HepG2 (cell line): ENCODE measurements at regions not wholly inside any gene's neighbourhood (a gene's known extent, or its start where the extent isn't known, plus 50 kb on each side); places are given as distances from the start of the nearest gene placed in this dataset.

Experiments used
- ATAC-seq: fragments of 200-7000 bp; cut with Tn5 transposase; 3 replicates; pipeline ENCODE4 v1.9.1; 2020; ENCODE audit warnings: mild to moderate bottlenecking, moderate library complexity
- BruUV-seq: library from RNA; stranded (reverse); fragments of 400-500 nt; replicated peaks from 2 replicates; lab custom pipeline; 2021; lab: Mats Ljungman, UMichigan
- CTCF ChIA-PET: fragments of 300-600 bp; formaldehyde crosslinking; extraction: SDS; loops from one replicate; lab custom pipeline; 2021; ENCODE audit warnings: low total read pairs, inconsistent platforms, low intra/inter-chr PET ratio; lab: Yijun Ruan, JAX
- POLR2A ChIA-PET: fragments of 350-600 bp; sonication (Branson Sonifier 250); formaldehyde crosslinking; loops from one replicate; lab custom pipeline; 2020; ENCODE audit warnings: antibody characterized with exemption, inconsistent platforms; lab: Yijun Ruan, JAX
- DNase-seq: peaks from one replicate; pipeline ENCODE4 v3.0.0-alpha.2; 2015; ENCODE audit warnings: low spot score
- FAIRE-seq: peaks from 3 replicates; lab custom pipeline; 2011; peaks lifted over from hg19 to GRCh38; lab: Jason Lieb, UNC
- H2AFZ ChIP-seq: one replicate; pipeline ENCODE4 v1.6.1; 2011; ENCODE audit warnings: low read length, inconsistent platforms
- H3K27ac ChIP-seq: fragments of 300-600 bp; 3 replicates; pipeline ENCODE4 v1.8.0; 2011; ENCODE audit warnings: mixed run types, mild to moderate bottlenecking, mixed read lengths, low read length, inconsistent platforms; ENCODE audit not compliant: insufficient read depth; ENCODE audit errors: extremely low read length
- H3K27me3 ChIP-seq, 2 experiments: fragments of 200-600 bp in 1 of 2; 2 replicates in 1 of 2; 3 replicates in 1 of 2; pipeline versions ENCODE4 v1.6.0 to v1.8.0; 2011; ENCODE audit warnings: low read length in 2 of 2, mild to moderate bottlenecking in 2 of 2, moderate library complexity in 2 of 2, inconsistent platforms in 1 of 2; ENCODE audit not compliant: insufficient read depth in 2 of 2, control insufficient read depth in 1 of 2
- H3K36me3 ChIP-seq, 2 experiments: fragments of 200-600 bp in 1 of 2; replicated peaks in 1 of 2; 2 replicates in 1 of 2; 3 replicates in 1 of 2; pipeline versions ENCODE4 v1.5.1 to v1.8.0; 2011; ENCODE audit warnings: low read length in 2 of 2, inconsistent platforms in 1 of 2; ENCODE audit not compliant: insufficient read depth in 2 of 2, control insufficient read depth in 1 of 2
- H3K4me1 ChIP-seq: 2 replicates; pipeline ENCODE4 v1.5.1; 2012; ENCODE audit warnings: low read length, inconsistent platforms; ENCODE audit not compliant: insufficient read depth
- H3K4me2 ChIP-seq: 2 replicates; pipeline ENCODE4 v1.6.0; 2011; ENCODE audit warnings: low read depth, low read length, inconsistent platforms
- H3K4me3 ChIP-seq, 3 experiments: fragments of 200-600 bp in 1 of 3; sonication (generic), shearing (Covaris generic) in 1 of 3; replicated peaks in 1 of 3; 2 replicates each; pipeline ENCODE4 v1.5.1; 2011 to 2016; ENCODE audit warnings: low read length in 3 of 3, inconsistent platforms in 2 of 3, low read depth in 2 of 3, mild to moderate bottlenecking in 2 of 3, control low read depth in 1 of 3, mixed read lengths in 1 of 3; ENCODE audit not compliant: insufficient read depth in 1 of 3
- H3K79me2 ChIP-seq: one replicate; pipeline ENCODE4 v1.6.1; 2011; ENCODE audit warnings: low read length, inconsistent platforms; ENCODE audit not compliant: insufficient read depth
- H3K9ac ChIP-seq: 2 replicates; pipeline ENCODE4 v1.6.0; 2011; ENCODE audit warnings: mild to moderate bottlenecking, low read depth, low read length, inconsistent platforms; ENCODE audit not compliant: insufficient read depth
- H3K9me3 ChIP-seq: 2 replicates; pipeline ENCODE4 v1.5.1; 2012; ENCODE audit warnings: mild to moderate bottlenecking, low read length
- H4K20me1 ChIP-seq: 2 replicates; pipeline ENCODE4 v1.6.0; 2011; ENCODE audit warnings: inconsistent platforms, mild to moderate bottlenecking, low read length, moderate library complexity; ENCODE audit not compliant: insufficient read depth
- MTF1 ChIP-seq: sonication (generic); formaldehyde crosslinking; IDR thresholded peaks from 2 replicates; pipeline ENCODE4 v1.5.0; 2020; ENCODE audit warnings: missing genetic modification reagents
- SATB2 ChIP-seq: sonication (generic); formaldehyde crosslinking; IDR thresholded peaks from 2 replicates; pipeline ENCODE4 v1.5.0; 2020; ENCODE audit warnings: missing genetic modification reagents
- THAP7 ChIP-seq: sonication (generic); formaldehyde crosslinking; IDR thresholded peaks from 2 replicates; pipeline ENCODE4 v1.8.1; 2023; ENCODE audit warnings: mild to moderate bottlenecking, missing genetic modification reagents
- ZMAT5 ChIP-seq: sonication (generic); formaldehyde crosslinking; IDR thresholded peaks from 2 replicates; pipeline ENCODE4 v1.5.0; 2020; ENCODE audit warnings: mild to moderate bottlenecking, low read depth, missing genetic modification reagents, borderline replicate concordance
- ZNF230 ChIP-seq: sonication (generic); formaldehyde crosslinking; IDR thresholded peaks from 2 replicates; pipeline ENCODE4 v1.4.0; 2020; ENCODE audit warnings: mild to moderate bottlenecking, missing genetic modification reagents
- ZNF263 ChIP-seq: sonication (generic); formaldehyde crosslinking; IDR thresholded peaks from 2 replicates; pipeline ENCODE4 v1.4.0; 2020; ENCODE audit warnings: missing genetic modification reagents
- ZNF3 ChIP-seq: IDR thresholded peaks from 2 replicates; pipeline ENCODE4 v1.7.0; 2017; ENCODE audit warnings: inconsistent platforms
- ZNF652 ChIP-seq: IDR thresholded peaks from 2 replicates; pipeline ENCODE4 v1.6.1; 2016; ENCODE audit warnings: low read depth, borderline replicate concordance
- WGBS: methylation state at CpG from one replicate; pipeline ENCODE4 v1.1.6; 2017; ENCODE audit warnings: low lambda C conversion rate; 5-methylcytosine and 5-hydroxymethylcytosine counted together
- in situ Hi-C: cut with HindIII; loops from 2 replicates; pipeline ENCODE4 v1.10.0; 2017; ENCODE audit warnings: low pct_unique_long_range_greater_than_20kb; ENCODE audit not compliant: extremely low pct_ligation_motif_present
- intact Hi-C: fragments of 100-400 bp; cut with micrococcal nuclease; formaldehyde crosslinking; loops from one replicate; pipeline ENCODE4 v1.10.0; 2022; ENCODE audit not compliant: unreplicated experiment
- TF ChIP-seq, protein P1 (sequence below): IDR thresholded peaks from 2 replicates; pipeline ENCODE4 v1.6.1; 2012; ENCODE audit warnings: low read length, improper control_type of control experiment
- TF ChIP-seq, protein P2 (sequence below): IDR thresholded peaks from 2 replicates; pipeline ENCODE4 v1.6.1; 2016; ENCODE audit warnings: missing genetic modification reagents, missing compliant biosample characterization
- TF ChIP-seq, protein P3 (sequence below): sonication (generic); formaldehyde crosslinking; IDR thresholded peaks from 2 replicates; pipeline ENCODE4 v1.9.0; 2021; ENCODE audit warnings: missing genetic modification reagents, borderline replicate concordance

GRCh38 chr5:92207151-92207550 lies 824.0 kb upstream of the ARRDC3 start (continued):
- TF ChIP-seq, protein P1, sequence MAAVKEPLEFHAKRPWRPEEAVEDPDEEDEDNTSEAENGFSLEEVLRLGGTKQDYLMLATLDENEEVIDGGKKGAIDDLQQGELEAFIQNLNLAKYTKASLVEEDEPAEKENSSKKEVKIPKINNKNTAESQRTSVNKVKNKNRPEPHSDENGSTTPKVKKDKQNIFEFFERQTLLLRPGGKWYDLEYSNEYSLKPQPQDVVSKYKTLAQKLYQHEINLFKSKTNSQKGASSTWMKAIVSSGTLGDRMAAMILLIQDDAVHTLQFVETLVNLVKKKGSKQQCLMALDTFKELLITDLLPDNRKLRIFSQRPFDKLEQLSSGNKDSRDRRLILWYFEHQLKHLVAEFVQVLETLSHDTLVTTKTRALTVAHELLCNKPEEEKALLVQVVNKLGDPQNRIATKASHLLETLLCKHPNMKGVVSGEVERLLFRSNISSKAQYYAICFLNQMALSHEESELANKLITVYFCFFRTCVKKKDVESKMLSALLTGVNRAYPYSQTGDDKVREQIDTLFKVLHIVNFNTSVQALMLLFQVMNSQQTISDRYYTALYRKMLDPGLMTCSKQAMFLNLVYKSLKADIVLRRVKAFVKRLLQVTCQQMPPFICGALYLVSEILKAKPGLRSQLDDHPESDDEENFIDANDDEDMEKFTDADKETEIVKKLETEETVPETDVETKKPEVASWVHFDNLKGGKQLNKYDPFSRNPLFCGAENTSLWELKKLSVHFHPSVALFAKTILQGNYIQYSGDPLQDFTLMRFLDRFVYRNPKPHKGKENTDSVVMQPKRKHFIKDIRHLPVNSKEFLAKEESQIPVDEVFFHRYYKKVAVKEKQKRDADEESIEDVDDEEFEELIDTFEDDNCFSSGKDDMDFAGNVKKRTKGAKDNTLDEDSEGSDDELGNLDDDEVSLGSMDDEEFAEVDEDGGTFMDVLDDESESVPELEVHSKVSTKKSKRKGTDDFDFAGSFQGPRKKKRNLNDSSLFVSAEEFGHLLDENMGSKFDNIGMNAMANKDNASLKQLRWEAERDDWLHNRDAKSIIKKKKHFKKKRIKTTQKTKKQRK = no peak
- no peak for TF ChIP-seq MTF1
- TF ChIP-seq SATB2 (CRISPR knock-in tag) = no peak
- TF ChIP-seq, all 625 proteins: peak for 0

- no peaks in the 10 kb centered on the region for H3K36me3 ChIP-seq
- ATAC-seq (no peak), FAIRE-seq (no peak)
- no peak overlapping the region for H3K4me2 ChIP-seq
- no peaks in the 10 kb centered on the region for H3K9me3 ChIP-seq
- POLR2A ChIA-PET = no interaction called here
- intact Hi-C loops = no loop called here
- TF ChIP-seq ZNF263 (CRISPR knock-in tag) (no peak), ZNF652 (CRISPR knock-in tag) (no peak), ZNF3 (CRISPR knock-in tag) (no peak), THAP7 (CRISPR knock-in tag) (no peak), ZMAT5 (CRISPR knock-in tag) (no peak), ZNF230 (no peak)
- TF ChIP-seq, protein P2, sequence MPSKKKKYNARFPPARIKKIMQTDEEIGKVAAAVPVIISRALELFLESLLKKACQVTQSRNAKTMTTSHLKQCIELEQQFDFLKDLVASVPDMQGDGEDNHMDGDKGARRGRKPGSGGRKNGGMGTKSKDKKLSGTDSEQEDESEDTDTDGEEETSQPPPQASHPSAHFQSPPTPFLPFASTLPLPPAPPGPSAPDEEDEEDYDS = no peak
- TF ChIP-seq, protein P3, sequence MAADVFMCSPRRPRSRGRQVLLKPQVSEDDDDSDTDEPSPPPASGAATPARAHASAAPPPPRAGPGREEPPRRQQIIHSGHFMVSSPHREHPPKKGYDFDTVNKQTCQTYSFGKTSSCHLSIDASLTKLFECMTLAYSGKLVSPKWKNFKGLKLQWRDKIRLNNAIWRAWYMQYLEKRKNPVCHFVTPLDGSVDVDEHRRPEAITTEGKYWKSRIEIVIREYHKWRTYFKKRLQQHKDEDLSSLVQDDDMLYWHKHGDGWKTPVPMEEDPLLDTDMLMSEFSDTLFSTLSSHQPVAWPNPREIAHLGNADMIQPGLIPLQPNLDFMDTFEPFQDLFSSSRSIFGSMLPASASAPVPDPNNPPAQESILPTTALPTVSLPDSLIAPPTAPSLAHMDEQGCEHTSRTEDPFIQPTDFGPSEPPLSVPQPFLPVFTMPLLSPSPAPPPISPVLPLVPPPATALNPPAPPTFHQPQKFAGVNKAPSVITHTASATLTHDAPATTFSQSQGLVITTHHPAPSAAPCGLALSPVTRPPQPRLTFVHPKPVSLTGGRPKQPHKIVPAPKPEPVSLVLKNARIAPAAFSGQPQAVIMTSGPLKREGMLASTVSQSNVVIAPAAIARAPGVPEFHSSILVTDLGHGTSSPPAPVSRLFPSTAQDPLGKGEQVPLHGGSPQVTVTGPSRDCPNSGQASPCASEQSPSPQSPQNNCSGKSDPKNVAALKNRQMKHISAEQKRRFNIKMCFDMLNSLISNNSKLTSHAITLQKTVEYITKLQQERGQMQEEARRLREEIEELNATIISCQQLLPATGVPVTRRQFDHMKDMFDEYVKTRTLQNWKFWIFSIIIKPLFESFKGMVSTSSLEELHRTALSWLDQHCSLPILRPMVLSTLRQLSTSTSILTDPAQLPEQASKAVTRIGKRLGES = no peak
- TF ChIP-seq, all 625 proteins: peak for 0
- in situ Hi-C loops = no loop called here
- Histone ChIP-seq H4K20me1 (no peaks in the 10 kb centered on the region), H2AFZ (no peak overlapping the region), H3K27me3 (no peaks in the 10 kb centered on the region), H3K79me2 (no peaks in the 10 kb centered on the region), H3K27ac (no peak overlapping the region), H3K4me1 (no peaks in the 10 kb centered on the region), H3K9ac (no peak overlapping the region), H3K4me3 (no peak overlapping the region)
- no TSS peak for BruUV-seq
- 48% methylated on average over 5 of the region's 5 CpGs for WGBS
- CTCF ChIA-PET = no interaction called here
- DNase-seq = no peak
Observed at GRCh38 chr5:92206681-92207080, 823.6 kb upstream of the ARRDC3 start.
